Neutrophil (primary cell): ENCODE measurements at regions not wholly inside any gene's neighbourhood (a gene's known extent, or its start where the extent isn't known, plus 50 kb on each side); places are given as distances from the start of the nearest gene placed in this dataset.

Experiments used
- H3K27ac ChIP-seq: fragments of 200-600 bp; sonication (generic); 2 replicates; pipeline ENCODE4 v1.5.1; 2016; ENCODE audit warnings: mild to moderate bottlenecking, moderate library complexity
- H3K27me3 ChIP-seq: fragments of 200-600 bp; sonication (generic); 2 replicates; pipeline ENCODE4 v1.6.0; 2016; ENCODE audit warnings: mild to moderate bottlenecking
- H3K36me3 ChIP-seq: fragments of 200-600 bp; sonication (generic); 2 replicates; pipeline ENCODE4 v1.5.1; 2017
- H3K4me1 ChIP-seq, 2 experiments: fragments of 200-600 bp in 1 of 2; sonication (generic) in 1 of 2; 1 replicate in 1 of 2; 2 replicates in 1 of 2; pipeline versions ENCODE4 v1.5.1 to v1.6.1; 2013 to 2016; ENCODE audit warnings: low read depth in 1 of 2, low read length in 1 of 2, mild to moderate bottlenecking in 1 of 2, moderate library complexity in 1 of 2; ENCODE audit not compliant: control insufficient read depth in 1 of 2, insufficient read depth in 1 of 2
- H3K4me3 ChIP-seq, 2 experiments: fragments of 200-600 bp in 1 of 2; sonication (generic) in 1 of 2; 1 replicate in 1 of 2; 2 replicates in 1 of 2; pipeline ENCODE4 v1.5.1; 2013 to 2016; ENCODE audit warnings: low read depth in 1 of 2, low read length in 1 of 2, mild to moderate bottlenecking in 1 of 2, moderate library complexity in 1 of 2
- H3K9me3 ChIP-seq: fragments of 200-600 bp; sonication (generic); 2 replicates; pipeline ENCODE4 v1.5.1; 2016
- TF ChIP-seq, protein P1 (sequence below): fragments of 200-600 bp; sonication (generic); IDR thresholded peaks from 2 replicates; pipeline ENCODE4 v1.5.1; 2016; ENCODE audit warnings: antibody characterized with exemption

DNA sequence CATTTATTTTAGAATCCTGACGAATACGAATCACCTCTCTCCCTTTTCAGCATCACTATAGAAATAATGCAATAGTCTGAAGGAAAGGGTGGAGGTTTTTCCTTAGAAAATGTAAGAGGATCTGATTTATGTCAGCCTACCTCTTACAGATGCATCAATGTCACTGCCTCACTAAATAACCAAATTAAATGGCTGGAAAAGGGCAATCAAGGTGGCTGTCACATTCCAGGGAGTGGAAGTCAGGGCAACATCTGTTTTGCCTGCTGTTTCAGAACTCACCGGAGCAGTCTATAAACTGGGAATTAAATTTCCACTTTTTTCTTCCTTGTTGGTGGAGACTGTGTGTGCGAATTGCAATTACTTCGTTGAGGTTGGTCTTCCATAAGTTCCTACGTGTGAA, 299.3 kb upstream of the PDZRN3 start:
- no peaks in the 10 kb centered on the region for H3K4me1 ChIP-seq
- no peaks in the 10 kb centered on the region for H3K27me3 ChIP-seq
- H3K9me3 ChIP-seq = no peaks in the 10 kb centered on the region
- no peak overlapping the region for H3K27ac ChIP-seq
- TF ChIP-seq, protein P1, sequence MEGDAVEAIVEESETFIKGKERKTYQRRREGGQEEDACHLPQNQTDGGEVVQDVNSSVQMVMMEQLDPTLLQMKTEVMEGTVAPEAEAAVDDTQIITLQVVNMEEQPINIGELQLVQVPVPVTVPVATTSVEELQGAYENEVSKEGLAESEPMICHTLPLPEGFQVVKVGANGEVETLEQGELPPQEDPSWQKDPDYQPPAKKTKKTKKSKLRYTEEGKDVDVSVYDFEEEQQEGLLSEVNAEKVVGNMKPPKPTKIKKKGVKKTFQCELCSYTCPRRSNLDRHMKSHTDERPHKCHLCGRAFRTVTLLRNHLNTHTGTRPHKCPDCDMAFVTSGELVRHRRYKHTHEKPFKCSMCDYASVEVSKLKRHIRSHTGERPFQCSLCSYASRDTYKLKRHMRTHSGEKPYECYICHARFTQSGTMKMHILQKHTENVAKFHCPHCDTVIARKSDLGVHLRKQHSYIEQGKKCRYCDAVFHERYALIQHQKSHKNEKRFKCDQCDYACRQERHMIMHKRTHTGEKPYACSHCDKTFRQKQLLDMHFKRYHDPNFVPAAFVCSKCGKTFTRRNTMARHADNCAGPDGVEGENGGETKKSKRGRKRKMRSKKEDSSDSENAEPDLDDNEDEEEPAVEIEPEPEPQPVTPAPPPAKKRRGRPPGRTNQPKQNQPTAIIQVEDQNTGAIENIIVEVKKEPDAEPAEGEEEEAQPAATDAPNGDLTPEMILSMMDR = no peak
- no peaks in the 10 kb centered on the region for H3K36me3 ChIP-seq
- no peak overlapping the region for H3K4me3 ChIP-seq

DNA sequence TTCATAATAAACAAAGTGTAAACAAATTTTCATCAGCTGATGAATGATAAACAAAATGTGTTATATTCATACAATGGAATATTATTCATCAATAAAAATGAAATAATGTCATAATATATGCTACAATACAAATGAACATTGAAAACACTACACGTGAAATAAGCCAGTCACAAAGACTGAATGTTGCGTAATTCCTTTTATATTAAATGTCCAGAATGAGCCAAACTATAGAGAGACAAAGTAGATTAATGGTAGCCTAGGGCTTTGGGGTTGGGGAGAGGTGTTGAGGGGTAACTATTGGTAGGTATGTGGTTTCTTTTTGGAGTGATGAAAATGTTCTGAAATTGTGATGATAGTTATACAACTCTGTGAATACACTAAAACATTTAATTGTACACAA, 292.9 kb upstream of the PDZRN3 start:
- Histone ChIP-seq H3K4me3 (no peak overlapping the region), H3K36me3 (no peaks in the 10 kb centered on the region), H3K27me3 (no peaks in the 10 kb centered on the region), H3K4me1 (no peaks in the 10 kb centered on the region), H3K27ac (no peak overlapping the region), H3K9me3 (no peaks in the 10 kb centered on the region)
- TF ChIP-seq, protein P1 = no peak

DNA sequence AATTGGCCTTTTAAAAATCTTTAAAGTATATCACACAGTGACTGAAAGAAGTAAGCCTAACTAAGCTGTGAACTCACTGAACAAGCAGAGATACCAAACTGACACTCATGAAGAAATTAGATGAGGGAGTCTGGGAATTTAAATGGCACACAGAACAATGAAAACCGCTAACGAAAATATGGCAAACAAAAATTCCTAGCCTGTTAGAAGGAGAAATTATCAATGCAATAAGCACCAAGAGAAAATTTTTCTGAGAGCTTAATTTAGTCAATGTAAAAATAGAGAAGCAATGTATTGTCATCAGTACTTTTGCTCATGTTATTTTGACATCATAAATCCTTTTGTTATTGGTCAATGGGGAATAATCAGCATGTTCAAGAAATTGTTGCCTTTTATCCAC, 291.1 kb upstream of the PDZRN3 start:
- Histone ChIP-seq H3K4me1 (no peaks in the 10 kb centered on the region), H3K36me3 (no peaks in the 10 kb centered on the region), H3K9me3 (no peaks in the 10 kb centered on the region), H3K4me3 (no peak overlapping the region), H3K27me3 (no peaks in the 10 kb centered on the region), H3K27ac (no peak overlapping the region)
- TF ChIP-seq, protein P1 = no peak

DNA sequence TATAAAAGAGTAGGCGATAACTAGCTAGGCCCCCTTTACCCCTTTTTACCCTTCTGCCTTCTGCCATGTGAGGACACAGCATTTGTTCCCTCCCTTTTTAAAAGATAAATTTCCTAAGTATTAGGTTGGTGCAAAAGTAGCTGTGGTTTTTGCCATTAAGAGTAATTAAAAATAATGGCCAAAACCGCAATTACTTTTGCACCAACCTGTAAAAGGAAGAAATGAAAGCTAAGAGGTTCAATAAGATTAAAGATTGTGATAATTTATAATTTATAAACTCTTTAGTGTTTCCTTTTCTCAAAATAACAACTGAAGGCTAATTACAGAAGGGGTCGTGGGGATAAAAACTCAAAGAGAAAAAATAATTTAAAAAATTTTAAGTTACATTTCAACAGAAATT, 283.5 kb upstream of the PDZRN3 start:
- Histone ChIP-seq H3K27ac (no peak overlapping the region), H3K36me3 (no peaks in the 10 kb centered on the region)
- TF ChIP-seq, protein P1 = no peak

DNA sequence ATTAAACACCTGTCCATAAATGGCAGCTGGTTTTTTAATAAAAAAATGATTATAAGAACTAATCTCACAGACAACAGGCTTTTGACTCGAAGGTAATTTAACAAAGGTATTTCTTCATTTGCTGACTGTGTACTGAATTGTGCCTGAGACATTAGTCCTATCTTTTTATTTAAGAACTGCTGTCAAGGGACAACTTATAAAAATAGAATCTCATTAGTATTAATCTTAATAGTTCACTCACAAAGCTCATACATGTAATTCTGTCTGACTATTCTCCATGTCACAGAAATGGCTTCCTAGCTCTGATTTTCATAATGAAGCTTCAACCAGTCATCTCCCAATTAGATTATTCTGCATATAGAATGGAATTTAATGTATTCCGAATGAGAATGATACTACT, 276.9 kb upstream of the PDZRN3 start:
- TF ChIP-seq, protein P1 = no peak
- no peaks in the 10 kb centered on the region for H3K9me3 ChIP-seq
- H3K27ac ChIP-seq = no peak overlapping the region
- no peaks in the 10 kb centered on the region for H3K27me3 ChIP-seq
- no peaks in the 10 kb centered on the region for H3K4me1 ChIP-seq
- H3K4me3 ChIP-seq = no peak overlapping the region
- H3K36me3 ChIP-seq = no peaks in the 10 kb centered on the region

More for the DNA sequence above, 283.5 kb upstream of the PDZRN3 start:
- H3K4me1 ChIP-seq = no peaks in the 10 kb centered on the region
- H3K27me3 ChIP-seq = no peaks in the 10 kb centered on the region
- no peaks in the 10 kb centered on the region for H3K9me3 ChIP-seq
- no peak overlapping the region for H3K4me3 ChIP-seq
